ENCODE measurements at regions not wholly inside any gene's neighbourhood (a gene's known extent, or its start where the extent isn't known, plus 50 kb on each side); places are given as distances from the start of the nearest gene placed in this dataset.

GRCh38 chr1:8211883-8212579 lies 105.9 kb upstream of the SLC45A1 start (continued):
- TF ChIP-seq, protein P1, sequence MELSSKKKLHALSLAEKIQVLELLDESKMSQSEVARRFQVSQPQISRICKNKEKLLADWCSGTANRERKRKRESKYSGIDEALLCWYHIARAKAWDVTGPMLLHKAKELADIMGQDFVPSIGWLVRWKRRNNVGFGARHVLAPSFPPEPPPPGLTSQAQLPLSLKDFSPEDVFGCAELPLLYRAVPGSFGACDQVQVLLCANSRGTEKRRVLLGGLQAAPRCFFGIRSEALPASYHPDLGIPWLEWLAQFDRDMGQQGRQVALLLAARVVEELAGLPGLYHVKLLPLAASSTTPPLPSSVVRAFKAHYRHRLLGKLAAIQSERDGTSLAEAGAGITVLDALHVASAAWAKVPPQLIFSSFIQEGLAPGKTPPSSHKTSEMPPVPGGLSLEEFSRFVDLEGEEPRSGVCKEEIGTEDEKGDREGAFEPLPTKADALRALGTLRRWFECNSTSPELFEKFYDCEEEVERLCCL (CRISPR knock-in tag; IDR thresholded peaks at IDR 0.05; ENCODE audit: borderline replicate concordance): no peak
- TF ChIP-seq RFX3 (CRISPR knock-in tag; IDR thresholded peaks at IDR 0.05) (no peak; the same call in 1 of the 2 replicates), ZNF558 (CRISPR knock-in tag; IDR thresholded peaks at IDR 0.05; ENCODE audit: borderline replicate concordance) (no peak; the same call in 1 of the 2 replicates), ZNF556 (CRISPR knock-in tag; IDR thresholded peaks at IDR 0.05; ENCODE audit: borderline replicate concordance) (peak; percentile 93; the same call in 1 of the 2 replicates), JDP2 (CRISPR knock-in tag; IDR thresholded peaks at IDR 0.05; ENCODE audit: borderline replicate concordance) (no peak; the same call in 1 of the 2 replicates), ZNF12 (CRISPR knock-in tag; IDR thresholded peaks at IDR 0.05) (peak; percentile 87), ZNF569 (CRISPR knock-in tag; IDR thresholded peaks at IDR 0.05; ENCODE audit: borderline replicate concordance) (0 out of 2 replicates have a peak, but pooled peaks have one; percentile 51), MZF1 (CRISPR knock-in tag; IDR thresholded peaks at IDR 0.05; ENCODE audit: borderline replicate concordance) (no peak), MEIS1 (CRISPR knock-in tag; IDR thresholded peaks at IDR 0.05; ENCODE audit: borderline replicate concordance) (peak; percentile 99), U2AF2 (IDR thresholded peaks at IDR 0.05; ENCODE audit: low read depth, low read length) (no peak), ZNF644 (CRISPR knock-in tag; IDR thresholded peaks at IDR 0.05; ENCODE audit: low read depth) (0 out of 2 replicates have a peak, but pooled peaks have one; percentile 54), ZNF776 (CRISPR knock-in tag; IDR thresholded peaks at IDR 0.05) (peak; percentile 80), MEIS2 (CRISPR knock-in tag; IDR thresholded peaks at IDR 0.05) (peak; percentile 97), SAP130 (CRISPR knock-in tag; IDR thresholded peaks at IDR 0.05; ENCODE audit: low read depth) (peak; percentile 94), ZNF749 (CRISPR knock-in tag; IDR thresholded peaks at IDR 0.05; ENCODE audit: borderline replicate concordance) (no peak), ZBTB21 (CRISPR knock-in tag; IDR thresholded peaks at IDR 0.05) (peak; percentile 76), ZNF850 (CRISPR knock-in tag; conservative IDR thresholded peaks at IDR 0.05) (no peak), TRIM24 (CRISPR knock-in tag; IDR thresholded peaks at IDR 0.05) (peak; percentile 96), HMGXB3 (CRISPR knock-in tag; IDR thresholded peaks at IDR 0.05; ENCODE audit: borderline replicate concordance) (peak; percentile 92)
- TF ChIP-seq, protein P2, sequence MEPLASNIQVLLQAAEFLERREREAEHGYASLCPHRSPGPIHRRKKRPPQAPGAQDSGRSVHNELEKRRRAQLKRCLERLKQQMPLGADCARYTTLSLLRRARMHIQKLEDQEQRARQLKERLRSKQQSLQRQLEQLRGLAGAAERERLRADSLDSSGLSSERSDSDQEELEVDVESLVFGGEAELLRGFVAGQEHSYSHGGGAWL (CRISPR knock-in tag; IDR thresholded peaks at IDR 0.05): peak; percentile 77
- TF ChIP-seq, protein P3, sequence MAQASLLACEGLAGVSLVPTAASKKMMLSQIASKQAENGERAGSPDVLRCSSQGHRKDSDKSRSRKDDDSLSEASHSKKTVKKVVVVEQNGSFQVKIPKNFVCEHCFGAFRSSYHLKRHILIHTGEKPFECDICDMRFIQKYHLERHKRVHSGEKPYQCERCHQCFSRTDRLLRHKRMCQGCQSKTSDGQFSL (CRISPR knock-in tag; IDR thresholded peaks at IDR 0.05): 0 out of 2 replicates have a peak, but pooled peaks have one; percentile 16
- TF ChIP-seq, protein P4, sequence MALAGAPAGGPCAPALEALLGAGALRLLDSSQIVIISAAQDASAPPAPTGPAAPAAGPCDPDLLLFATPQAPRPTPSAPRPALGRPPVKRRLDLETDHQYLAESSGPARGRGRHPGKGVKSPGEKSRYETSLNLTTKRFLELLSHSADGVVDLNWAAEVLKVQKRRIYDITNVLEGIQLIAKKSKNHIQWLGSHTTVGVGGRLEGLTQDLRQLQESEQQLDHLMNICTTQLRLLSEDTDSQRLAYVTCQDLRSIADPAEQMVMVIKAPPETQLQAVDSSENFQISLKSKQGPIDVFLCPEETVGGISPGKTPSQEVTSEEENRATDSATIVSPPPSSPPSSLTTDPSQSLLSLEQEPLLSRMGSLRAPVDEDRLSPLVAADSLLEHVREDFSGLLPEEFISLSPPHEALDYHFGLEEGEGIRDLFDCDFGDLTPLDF (CRISPR knock-in tag; IDR thresholded peaks at IDR 0.05): no peak
